GM23338 (cell line): ENCODE measurements at regions not wholly inside any gene's neighbourhood (a gene's known extent, or its start where the extent isn't known, plus 50 kb on each side); places are given as distances from the start of the nearest gene placed in this dataset.
A peak's percentile ranks its signal among the peaks of the same experiment; 100 is the strongest.

Experiments used
- CREB1 ChIP-seq: fragments of 250-450 bp; sonication (Bioruptor Pico); IDR thresholded peaks from 2 replicates; pipeline ENCODE4 v1.5.0; 2020; ENCODE audit warnings: low read depth, mild to moderate bottlenecking, moderate library complexity
- CTCF ChIP-seq, 2 experiments: fragments of 200-600 bp in 1 of 2; sonication (generic) in 1 of 2; conservative IDR thresholded peaks; 2 replicates each; pipeline versions ENCODE4 v1.5.1 to v1.6.1; 2016 to 2017; ENCODE audit warnings: antibody characterized with exemption in 2 of 2, low read depth in 2 of 2, mild to moderate bottlenecking in 2 of 2, moderate library complexity in 1 of 2
- EZH2 ChIP-seq: fragments of 200-600 bp; sonication (generic); IDR thresholded peaks from one replicate; pipeline ENCODE4 v1.8.0; 2017; ENCODE audit warnings: antibody characterized with exemption, mild to moderate bottlenecking, low read depth; ENCODE audit not compliant: unreplicated experiment
- EZH2phosphoT487 ChIP-seq: fragments of 200-600 bp; sonication (generic); IDR thresholded peaks from one replicate; pipeline ENCODE4 v1.8.1; 2018; ENCODE audit warnings: antibody characterized with exemption; ENCODE audit not compliant: unreplicated experiment
- NANOG ChIP-seq: IDR thresholded peaks from 2 replicates; pipeline ENCODE4 v1.6.1; 2016; ENCODE audit warnings: antibody characterized with exemption, borderline replicate concordance

GRCh38 chr3:166291186-166291955 is 454.1 kb upstream of the BCHE start:
- TF ChIP-seq CTCF (conservative IDR thresholded peaks at IDR 0.05; ENCODE audit: low read depth in 2 of 2): peak; percentile 62 to 70
- TF ChIP-seq NANOG: no peak
- TF ChIP-seq CREB1 (CRISPR knock-in tag): no peak
- no peak for TF ChIP-seq EZH2phosphoT487
- no peak for TF ChIP-seq EZH2
